GM19324 (cell line): ENCODE measurements at regions not wholly inside any gene's neighbourhood (a gene's known extent, or its start where the extent isn't known, plus 50 kb on each side); places are given as distances from the start of the nearest gene placed in this dataset.

Source experiments
- ATAC-seq: cut with Tn5 transposase; IDR thresholded peaks from one replicate; pipeline ENCODE4 v1.9.1; 2021; ENCODE audit warnings: mild to moderate bottlenecking, moderate library complexity; ENCODE audit not compliant: unreplicated experiment, low FRiP score

GRCh38 chr2:163302141-163302540 lies 433.7 kb downstream of the FIGN start:
- ATAC-seq = no peak

DNA sequence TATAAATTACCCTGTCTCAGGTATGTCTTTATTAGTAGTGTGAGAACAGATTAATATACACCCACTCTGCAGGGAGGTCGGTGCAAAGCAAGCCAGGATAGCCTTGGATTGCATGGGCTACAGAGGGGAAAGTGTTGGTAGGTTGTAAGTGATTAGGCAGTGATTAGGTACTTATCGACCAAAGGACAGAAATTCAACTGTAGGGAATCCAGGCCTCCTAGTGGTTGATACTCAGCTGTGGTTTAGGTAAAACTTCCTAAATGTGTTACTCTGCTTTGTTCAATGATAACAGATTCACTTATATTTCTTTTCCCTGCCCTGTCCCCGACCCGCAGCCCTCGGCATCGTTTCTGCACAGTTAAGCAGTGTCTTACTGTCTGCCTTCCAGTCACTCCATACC lies 444.0 kb downstream of the FIGN start:
- ATAC-seq = no peak

DNA sequence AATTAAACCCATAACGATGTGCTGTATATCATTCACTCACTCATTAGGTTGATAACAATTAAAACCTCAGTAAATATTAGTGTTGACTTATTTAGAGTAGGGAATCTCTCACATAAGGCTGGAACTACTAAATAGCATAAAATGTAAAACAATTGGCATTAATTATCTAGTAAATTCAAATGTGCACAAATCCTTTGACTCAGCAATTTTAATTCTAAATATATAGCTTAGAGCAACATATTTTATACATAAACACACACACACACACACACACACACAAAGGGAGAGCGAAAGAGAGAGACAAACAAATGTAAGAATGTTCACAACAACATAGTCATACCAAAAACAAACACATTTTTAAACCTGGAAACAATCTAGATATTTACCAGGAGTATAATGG lies 443.1 kb upstream of the KCNH7 start:
- no peak for ATAC-seq

- ATAC-seq = no peak
These were observed 430.9 kb upstream of the KCNH7 start for GRCh38 chr2:163269374-163270021.

GRCh38 chr2:163266772-163267171 lies 428.2 kb upstream of the KCNH7 start:
- ATAC-seq = no peak

DNA sequence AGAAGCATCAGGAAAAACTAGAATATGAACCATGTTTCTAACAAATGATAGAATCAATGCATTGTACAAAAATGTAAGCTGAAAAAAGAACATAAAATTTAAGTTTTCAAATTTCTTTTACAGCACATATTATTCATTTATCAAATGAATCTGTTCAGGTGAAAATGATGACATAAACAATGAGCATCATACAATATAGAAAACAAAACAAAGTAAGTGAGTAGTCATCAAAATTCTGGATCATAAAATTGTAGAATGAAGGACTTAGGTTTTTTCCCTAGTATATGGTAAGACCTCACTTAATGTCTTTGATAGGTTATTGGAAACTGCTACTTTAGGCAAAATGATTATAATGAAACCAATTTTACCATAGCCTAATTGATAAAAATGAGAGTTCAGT lies 427.0 kb upstream of the KCNH7 start:
- ATAC-seq = no peak

- ATAC-seq = no peak
These were observed 425.8 kb upstream of the KCNH7 start for GRCh38 chr2:163264341-163264740.

GRCh38 chr2:163259489-163259888 lies 420.9 kb upstream of the KCNH7 start:
- ATAC-seq = no peak

- ATAC-seq = no peak
These were observed 416.5 kb upstream of the KCNH7 start for GRCh38 chr2:163255086-163255485.

- ATAC-seq = no peak
These were observed 415.2 kb upstream of the KCNH7 start for GRCh38 chr2:163253621-163254285.

- ATAC-seq = no peak
These were observed 413.6 kb upstream of the KCNH7 start for GRCh38 chr2:163252199-163252598.

- ATAC-seq = no peak
These were observed 410.0 kb upstream of the KCNH7 start for GRCh38 chr2:163248376-163249253.

- no peak for ATAC-seq
These were observed 409.3 kb upstream of the KCNH7 start for GRCh38 chr2:163247847-163248220.

DNA sequence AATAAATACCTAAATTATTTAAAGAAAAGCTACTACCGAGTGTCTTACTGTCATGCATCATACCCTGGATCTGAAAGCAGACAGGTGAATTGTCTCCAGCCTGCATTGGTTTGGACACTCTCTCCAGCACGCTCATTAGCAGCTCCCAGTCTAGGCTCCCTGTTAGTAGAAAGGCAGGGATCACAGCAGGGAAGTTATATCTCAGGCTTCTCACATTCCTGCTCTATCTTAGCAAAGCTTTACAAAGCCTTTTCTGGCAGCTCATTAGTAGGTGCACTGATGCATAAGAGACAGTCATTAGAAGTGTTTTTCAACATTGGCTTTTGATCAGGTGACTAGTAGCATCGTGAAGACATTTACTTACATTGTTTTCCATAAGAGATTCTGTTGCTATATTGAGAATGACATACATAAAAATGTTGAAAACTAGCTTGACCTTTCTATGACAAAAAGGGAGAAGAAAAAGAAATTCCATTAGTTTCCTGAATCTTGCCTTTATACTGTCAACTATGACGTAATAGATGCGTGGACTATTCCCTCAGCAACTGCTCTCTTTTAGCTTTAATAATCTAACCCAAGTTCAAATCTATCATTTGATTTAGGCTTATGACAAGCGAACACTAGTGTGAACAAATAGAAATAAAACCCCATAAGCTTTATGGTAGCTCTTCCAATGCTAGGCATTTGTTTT lies 408.7 kb upstream of the KCNH7 start:
- ATAC-seq = no peak

- no peak for ATAC-seq
These were observed 407.6 kb upstream of the KCNH7 start for GRCh38 chr2:163246135-163246534.

GRCh38 chr2:163236553-163236952 lies 398.0 kb upstream of the KCNH7 start:
- no peak for ATAC-seq

DNA sequence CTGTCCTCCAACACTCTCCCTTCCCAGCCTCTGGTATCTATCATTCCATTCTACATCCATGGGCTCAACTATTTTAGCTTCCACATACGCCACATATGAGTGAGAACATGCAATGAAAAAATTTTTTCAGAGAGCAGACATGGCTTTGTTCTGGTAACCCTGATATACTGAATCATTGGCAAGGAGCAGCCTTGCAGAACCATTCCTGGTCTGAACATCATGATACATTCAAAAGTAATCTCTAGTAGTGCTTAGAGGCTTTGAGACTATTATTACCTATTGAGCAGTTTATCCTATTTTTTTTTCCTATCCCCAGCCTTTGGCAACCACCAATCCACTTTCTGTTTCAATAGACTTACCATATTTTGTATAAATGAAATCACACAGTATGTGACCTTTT lies 393.1 kb upstream of the KCNH7 start:
- ATAC-seq = no peak

GRCh38 chr2:163213661-163214081 lies 375.1 kb upstream of the KCNH7 start:
- no peak for ATAC-seq

DNA sequence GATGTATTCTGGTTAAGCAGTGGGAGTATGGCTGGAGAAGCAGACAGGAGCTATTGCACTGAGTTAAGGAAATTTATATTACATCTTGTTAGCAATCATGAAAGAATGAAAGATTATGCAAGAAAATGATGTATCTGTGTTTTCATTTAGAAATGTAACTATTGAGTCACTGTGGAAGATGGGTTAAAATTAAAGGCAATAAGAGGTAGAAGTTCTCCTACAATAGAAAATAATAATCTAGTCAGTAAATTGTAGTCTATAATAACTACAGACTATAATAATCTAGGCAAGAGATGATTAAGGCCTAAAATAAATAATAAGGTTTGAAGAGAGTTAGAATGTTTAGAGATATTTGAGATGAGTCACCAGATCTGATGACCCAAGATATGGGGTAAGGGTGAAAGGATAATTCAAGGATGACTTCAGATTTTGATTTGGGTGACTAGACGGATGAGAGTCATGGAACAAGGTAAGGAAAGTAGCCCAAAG lies 371.9 kb upstream of the KCNH7 start:
- ATAC-seq = no peak

- ATAC-seq = no peak
These were observed 369.3 kb upstream of the KCNH7 start for GRCh38 chr2:163207693-163208370.
